NCI-H2081 treated with DMSO at 0.1 percent for 48 hours (cell line): ENCODE measurements at regions not wholly inside any gene's neighbourhood (a gene's known extent, or its start where the extent isn't known, plus 50 kb on each side); places are given as distances from the start of the nearest gene placed in this dataset.

Source experiments
- DNase-seq: peaks from one replicate; lab custom pipeline; 2025; lab: John Stamatoyannopoulos, UW

DNA sequence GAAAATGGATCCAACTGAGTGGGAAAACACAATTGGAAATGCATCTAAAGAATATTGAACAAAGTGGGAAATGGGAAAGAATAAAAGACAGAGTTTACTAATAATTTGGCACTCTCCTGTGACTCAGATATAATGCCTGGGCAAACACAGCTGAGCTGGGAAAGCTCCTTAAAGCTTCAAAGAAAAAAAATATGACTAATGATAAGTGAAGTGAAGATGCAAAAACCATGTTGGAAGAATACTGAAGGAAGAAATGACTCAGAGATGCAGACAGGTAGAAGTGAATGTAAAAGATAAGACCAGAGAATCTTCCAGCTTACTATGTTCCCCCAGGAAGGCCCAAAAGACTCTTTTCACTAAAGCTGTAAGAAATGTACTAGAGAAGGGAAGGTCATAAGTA, 62.4 kb upstream of the FOXG1 start:
- DNase-seq, result no peak

DNA sequence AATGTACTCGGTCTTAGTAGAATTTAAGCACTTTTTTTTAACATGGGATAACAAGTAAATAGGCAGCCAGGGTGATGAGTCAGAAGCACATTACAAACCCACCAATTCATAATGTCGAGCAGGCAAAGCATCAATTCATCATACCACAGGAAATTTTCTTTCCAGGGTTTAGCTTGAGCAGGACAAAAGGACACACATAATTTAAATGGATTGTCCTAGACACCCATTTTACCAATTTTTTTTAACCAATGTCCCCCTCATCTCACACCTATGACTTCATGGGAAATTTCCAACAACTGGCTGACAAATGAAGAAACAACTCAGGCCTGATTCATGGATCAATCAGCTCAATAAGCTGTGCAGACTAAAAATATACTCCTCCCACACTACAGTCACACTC, 58.8 kb upstream of the FOXG1 start:
- no peak for DNase-seq

DNA sequence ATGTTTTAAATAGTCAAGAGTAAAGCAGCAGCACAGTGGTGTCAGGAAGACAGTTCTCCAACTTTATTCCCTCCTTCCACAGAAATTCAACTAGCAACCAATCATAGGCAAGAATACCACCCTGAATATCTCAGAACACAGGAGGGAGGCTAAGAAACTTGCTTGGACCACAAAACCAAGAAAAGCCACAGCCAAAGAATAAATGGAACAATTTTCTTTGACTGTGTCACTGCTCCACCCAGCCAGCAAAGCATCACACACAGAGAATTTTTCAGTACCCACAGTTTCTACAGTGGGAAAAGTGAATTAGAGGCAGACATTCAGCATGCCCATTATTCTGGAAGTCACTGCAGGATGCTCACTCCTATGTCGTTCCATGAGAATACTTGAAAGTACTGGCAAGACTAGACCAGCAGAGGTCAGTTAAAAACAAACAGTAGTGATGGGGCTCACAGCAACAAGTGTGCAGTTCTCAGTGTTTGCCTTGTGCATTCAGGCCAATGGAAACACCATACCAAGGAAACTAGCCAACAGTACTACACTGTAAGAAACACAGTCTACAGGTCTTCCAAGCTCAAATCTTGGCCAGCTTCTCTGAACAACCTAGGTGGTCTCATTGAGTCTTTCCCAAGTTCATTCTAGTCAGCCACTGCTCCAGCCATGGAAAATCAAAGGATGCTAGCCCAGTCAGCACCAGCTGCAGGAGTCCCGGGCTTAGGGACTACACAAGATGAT, 56.8 kb upstream of the FOXG1 start:
- DNase-seq, result no peak
